Spleen (tissue), 7 donors: ENCODE measurements at regions not wholly inside any gene's neighbourhood (a gene's known extent, or its start where the extent isn't known, plus 50 kb on each side); places are given as distances from the start of the nearest gene placed in this dataset.

Experiments
- CTCF ChIP-seq, 11 experiments: fragments of 200-600 bp in 7 of 11; fragments of 450-650 bp in 4 of 11; sonication (generic) in 4 of 11; IDR thresholded peaks in 8 of 11; conservative IDR thresholded peaks in 3 of 11; 1 replicate in 7 of 11; 2 replicates in 4 of 11; pipeline versions ENCODE4 v1.4.0 to v1.8.0; 2016 to 2021; ENCODE audit warnings: antibody characterized with exemption in 11 of 11, inconsistent platforms in 4 of 11, mild to moderate bottlenecking in 1 of 11
- POLR2A ChIP-seq, 3 donors: fragments of 450-650 bp; IDR thresholded peaks; one replicate each; pipeline ENCODE4 v1.5.1; 2017; ENCODE audit warnings: antibody characterized with exemption in 3 of 3, mild to moderate bottlenecking in 1 of 3
- donor health status: DM: no; HTN: no; CAD: no; lungs with moderate emphysema.
- donor health status: DM: no; HTN: no; CAD: no.
- donor health status: DM: no; HTN: no; CAD: no.

GRCh38 chr2:123656590-123656989, 368.5 kb upstream of the CNTNAP5 start:
- TF ChIP-seq POLR2A (IDR thresholded peaks at IDR 0.05) (no peak), CTCF (IDR thresholded peaks at IDR 0.05 in 8 of 11, conservative IDR thresholded peaks at IDR 0.05 in 3 of 11) (no peak)
